Inferior parietal cortex (tissue), 1 donor: ENCODE measurements at regions not wholly inside any gene's neighbourhood (a gene's known extent, or its start where the extent isn't known, plus 50 kb on each side); places are given as distances from the start of the nearest gene placed in this dataset.
"Not testable (repeated sequence)": the region's sequence is repeated elsewhere in the genome, so short reads cannot be mapped to it uniquely, and the experiment has no call there.

Source experiments
- DNase-seq: peaks from one replicate; pipeline ENCODE4 v3.0.0-alpha.2; 2016; ENCODE audit errors: extremely low spot score

DNA sequence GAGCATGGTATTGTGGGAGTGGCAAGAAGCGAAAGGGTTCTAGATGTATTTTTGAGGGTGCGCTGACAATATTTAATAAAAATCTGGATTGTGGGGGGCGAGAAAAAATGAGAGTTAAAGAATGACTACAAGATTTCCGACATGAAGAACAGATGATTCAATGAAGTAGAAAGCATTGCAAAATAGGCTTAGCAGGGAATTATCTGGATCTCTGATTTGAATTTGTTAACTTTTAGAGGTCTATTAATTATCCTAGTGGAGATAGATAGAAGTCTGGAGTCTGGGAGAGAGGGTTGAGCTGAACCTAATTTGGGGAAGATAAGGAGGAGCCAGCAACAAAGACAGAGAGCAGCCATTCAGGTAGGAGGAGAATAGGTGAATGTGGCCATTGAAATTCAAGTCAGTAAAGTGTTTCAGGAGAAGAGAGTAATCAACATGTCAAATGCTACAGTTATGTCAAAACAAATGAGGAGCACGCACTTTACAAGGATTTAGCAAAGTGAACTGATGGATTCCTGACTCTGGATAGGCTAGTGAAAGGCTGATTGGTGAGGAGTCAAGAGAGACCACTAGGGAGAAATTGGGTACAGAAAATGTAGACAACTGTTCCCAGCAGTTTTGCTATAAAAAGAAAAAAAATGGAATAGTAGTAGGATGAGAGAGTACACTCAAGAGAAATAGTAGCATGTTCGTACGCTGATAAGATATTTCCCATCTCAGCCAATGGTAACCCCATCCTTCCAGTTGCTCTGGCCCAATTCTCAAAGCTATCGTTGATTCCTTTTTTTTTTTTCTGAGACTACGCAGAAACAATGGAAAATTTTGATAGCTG lies 393.2 kb upstream of the CXADR start:
- no peak for DNase-seq

DNA sequence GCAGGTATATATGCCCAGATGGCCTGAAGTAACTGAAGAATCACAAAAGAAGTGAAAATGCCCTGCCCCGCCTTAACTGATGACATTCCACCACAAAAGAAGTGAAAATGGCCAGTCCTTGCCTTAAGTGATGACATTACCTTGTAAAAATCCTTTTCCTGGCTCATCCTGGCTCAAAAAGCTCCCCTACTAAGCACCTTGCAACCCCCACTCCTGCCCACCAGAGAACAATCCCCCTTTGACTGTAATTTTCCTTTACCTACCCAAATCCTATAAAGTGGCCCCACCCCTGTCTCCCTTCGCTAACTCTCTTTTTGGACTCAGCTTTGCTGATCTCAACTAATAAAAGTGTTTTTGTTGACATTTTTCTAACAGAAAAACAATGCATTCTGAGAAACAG lies 385.4 kb upstream of the CXADR start:
- not testable (repeated sequence) for DNase-seq

DNA sequence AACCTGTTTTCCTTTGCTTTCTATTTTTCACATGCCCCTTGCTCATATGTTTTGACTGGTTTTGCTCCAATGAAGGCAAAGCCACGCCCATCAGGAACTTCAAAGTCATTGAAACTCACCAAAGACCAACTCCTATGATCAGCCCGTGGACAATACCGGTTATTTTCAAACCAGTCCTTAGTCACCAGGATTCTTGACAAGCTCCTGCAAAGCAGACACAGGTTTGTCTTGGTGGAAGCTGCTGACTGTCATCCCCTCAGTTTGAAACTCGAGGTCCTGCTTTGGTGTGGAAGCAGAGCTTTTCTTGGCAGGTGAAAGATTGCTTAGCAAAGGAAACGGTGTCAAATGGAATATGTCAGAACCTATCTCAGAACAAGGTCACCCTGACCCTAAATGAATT lies 384.7 kb upstream of the CXADR start:
- no peak for DNase-seq

GRCh38 chr21:17139159-17139558 lies 373.7 kb upstream of the CXADR start:
- DNase-seq: not testable (repeated sequence)

DNA sequence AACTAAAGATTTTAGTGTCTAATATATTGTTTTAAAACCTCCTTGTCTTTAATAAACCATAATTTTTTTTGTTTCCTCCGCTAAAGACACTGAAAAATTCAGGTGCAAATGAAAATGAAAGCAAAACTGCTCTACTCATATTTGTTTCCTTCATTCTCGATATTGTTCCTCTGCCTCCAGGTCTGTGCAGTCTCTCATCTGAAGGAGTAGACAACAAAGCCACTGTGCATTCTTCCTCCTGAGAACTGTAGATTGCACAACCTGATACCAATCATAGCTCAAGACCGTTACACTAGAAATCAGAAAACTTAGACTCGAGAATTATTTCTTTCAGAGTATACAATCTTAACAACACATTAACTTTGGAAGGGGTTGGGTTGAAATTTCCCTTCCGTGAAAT lies 373.1 kb upstream of the CXADR start:
- DNase-seq: no peak

GRCh38 chr21:17146426-17146825 lies 366.4 kb upstream of the CXADR start:
- no peak for DNase-seq

DNA sequence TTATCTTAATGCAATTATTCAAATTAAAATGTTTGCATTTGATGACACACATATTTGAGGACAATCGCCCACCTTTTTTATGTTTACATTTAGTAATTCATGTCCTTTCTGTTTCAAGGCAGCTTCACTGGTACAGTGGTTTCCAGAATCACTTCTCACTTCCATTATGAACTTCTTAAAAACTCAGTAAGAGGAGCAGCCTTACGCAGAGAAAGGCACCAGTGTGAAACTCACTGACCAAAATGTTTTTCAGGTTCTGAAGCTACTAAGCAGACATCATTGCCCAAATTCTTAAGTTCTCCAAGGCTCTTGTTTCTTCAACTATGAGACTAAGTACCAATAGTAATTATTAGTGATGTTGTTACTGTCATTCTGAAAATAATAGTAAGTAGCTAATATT lies 353.1 kb upstream of the CXADR start:
- no peak for DNase-seq

- no peak for DNase-seq
Measured at GRCh38 chr21:17185674-17186073, 327.2 kb upstream of the CXADR start.

DNA sequence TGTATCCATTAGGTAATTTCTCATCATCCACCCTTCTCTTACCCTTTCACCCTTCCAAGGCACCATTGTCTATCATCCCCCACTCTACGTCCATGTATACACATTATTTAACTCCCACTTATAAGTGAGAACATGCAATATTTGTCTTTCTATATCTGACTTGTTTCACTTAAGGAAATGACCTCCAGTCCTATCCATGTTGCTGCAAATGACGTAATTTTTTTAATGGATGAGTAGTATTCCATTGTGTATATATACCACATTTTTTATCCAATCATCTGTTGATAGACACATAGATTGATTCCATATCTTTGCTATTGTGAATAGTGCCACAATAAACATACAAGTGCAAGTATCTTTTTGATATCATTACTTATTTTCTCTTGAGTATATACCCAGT lies 322.9 kb upstream of the CXADR start:
- no peak for DNase-seq

DNA sequence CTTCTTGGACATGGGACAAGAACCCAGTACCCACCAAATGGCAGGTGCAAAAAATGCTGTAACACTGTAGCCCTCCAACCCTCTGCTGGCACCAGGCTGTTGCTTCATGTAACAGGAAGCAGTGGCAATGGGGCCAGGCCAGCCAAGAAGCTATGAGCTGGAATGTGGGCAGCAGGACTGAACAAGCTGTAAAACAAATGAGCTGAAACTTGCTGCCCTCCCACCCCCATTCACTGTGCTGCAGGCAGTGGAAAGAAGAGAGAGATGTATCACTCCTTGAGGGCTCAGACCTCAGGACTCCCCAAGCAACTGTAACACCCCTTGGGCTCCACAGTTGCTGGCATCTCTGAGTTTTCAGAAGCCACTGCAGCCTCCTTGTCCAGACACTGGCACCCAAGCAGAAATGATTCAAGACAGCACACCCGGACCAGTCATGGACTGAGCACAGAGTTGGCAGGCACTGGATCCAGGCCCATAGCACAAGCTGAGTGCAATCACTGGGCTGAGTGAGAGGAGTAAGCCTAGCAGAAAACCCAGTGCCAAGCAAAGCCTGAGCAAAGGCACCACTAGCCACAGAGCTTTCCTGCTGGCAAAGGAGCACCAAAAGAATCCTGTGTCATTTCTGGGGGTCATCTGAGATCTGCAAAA lies 321.4 kb upstream of the CXADR start:
- no peak for DNase-seq

DNA sequence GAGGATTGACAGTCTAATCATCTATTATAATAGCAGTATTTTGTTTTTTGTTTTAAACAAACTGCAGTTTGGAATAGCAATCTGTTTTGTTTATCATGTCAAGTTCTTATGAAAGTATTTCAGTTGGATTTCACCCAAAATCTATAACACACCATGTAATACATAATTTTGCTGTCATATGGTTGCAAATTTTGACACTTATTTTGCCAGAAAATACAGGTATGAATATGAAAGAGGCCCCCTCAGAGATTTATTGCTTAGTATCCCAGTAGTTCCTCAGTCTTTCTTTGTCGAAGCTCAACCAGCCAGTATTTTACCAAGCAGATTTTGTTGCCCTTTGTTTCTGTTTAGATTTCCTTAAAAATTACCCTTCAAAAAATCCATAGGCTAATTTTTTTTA lies 317.5 kb upstream of the CXADR start:
- no peak for DNase-seq

GRCh38 chr21:17195976-17196375 lies 316.9 kb upstream of the CXADR start:
- DNase-seq: no peak

GRCh38 chr21:17196623-17197022 lies 316.2 kb upstream of the CXADR start:
- DNase-seq: no peak

- DNase-seq: no peak
Measured at GRCh38 chr21:17197996-17198395, 314.8 kb upstream of the CXADR start.

GRCh38 chr21:17200250-17200649 lies 312.6 kb upstream of the CXADR start:
- no peak for DNase-seq

GRCh38 chr21:17201741-17202260 lies 311.0 kb upstream of the CXADR start:
- DNase-seq: no peak

GRCh38 chr21:17214801-17215200 lies 298.0 kb upstream of the CXADR start:
- no peak for DNase-seq

DNA sequence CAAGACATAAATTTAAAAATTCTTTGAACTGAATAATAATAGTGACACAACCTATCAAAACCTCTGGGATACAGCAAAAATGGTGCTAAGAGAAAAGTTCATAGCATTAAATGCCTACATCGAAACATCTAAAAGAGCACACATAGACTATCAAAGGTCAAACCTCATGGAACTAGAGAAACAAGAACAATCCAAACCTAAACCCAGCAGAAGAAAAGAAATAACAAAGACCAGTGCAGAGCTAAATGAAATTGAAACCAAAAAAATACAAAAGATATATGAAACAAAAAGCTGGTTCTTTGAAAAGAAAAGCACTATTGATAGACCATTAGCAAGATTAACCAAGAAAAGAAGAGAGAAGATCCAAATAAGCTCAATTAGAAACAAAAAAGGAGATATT lies 293.8 kb upstream of the CXADR start:
- DNase-seq: not testable (repeated sequence)

GRCh38 chr21:17231124-17231523 lies 281.7 kb upstream of the CXADR start:
- no peak for DNase-seq

DNA sequence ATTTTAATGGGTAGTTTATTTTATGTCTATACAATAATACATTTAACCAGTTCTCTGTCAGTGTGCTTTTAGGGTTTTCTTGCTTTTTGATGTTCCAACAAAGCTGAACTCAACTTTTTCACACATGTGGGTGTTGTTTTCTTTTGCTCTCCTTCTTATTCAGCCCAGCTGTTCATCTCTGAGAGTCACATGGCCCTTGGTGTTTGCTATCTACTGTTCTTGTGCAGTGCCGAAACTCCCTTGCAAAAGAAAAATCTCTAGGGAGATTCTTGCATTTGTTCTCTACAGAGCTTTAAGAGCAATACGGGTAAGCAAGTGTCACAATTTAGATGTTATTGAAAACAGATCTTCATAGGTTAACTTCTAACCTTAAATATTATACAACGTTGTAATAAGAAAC lies 281.1 kb upstream of the CXADR start:
- peak; percentile 58 for DNase-seq

DNA sequence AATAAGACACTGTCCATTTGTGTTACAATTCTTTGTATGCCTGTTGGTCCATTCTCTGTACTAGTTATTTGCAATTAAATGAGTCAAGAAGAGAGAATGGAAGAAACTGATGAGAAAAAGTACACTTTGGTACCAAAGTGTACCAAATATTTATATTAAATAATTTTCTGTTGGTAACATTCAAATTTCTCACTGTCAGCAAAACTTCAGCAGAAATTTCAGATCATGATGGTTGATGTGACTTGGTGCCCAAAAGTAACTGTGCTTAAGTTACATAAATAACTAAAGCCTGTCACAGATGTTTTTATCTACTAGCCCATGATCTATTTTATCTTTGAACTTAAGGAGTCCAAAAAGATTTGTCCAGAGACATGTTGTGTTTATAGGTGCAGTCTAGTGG lies 274.4 kb upstream of the CXADR start:
- no peak for DNase-seq

GRCh38 chr21:17250778-17251241 lies 262.0 kb upstream of the CXADR start:
- DNase-seq: no peak

GRCh38 chr21:17257784-17258183 lies 255.1 kb upstream of the CXADR start:
- DNase-seq: no peak
